Mesenchymal stem cell (in vitro differentiated cells and primary cell): ENCODE measurements at regions not wholly inside any gene's neighbourhood (a gene's known extent, or its start where the extent isn't known, plus 50 kb on each side); places are given as distances from the start of the nearest gene placed in this dataset.
"Not testable (repeated sequence)": the region's sequence is repeated elsewhere in the genome, so short reads cannot be mapped to it uniquely, and the experiment has no call there.

Experiments
- DNase-seq: peaks from one replicate; pipeline ENCODE4 v3.0.0-alpha.2; 2013
- H2AFZ ChIP-seq: one replicate; pipeline ENCODE4 v1.6.1; 2013; ENCODE audit warnings: low read depth, mild to moderate bottlenecking, control low read depth, inconsistent platforms, low read length, moderate library complexity
- H2AK5ac ChIP-seq: 2 replicates; pipeline ENCODE4 v1.6.1; 2013; ENCODE audit warnings: low read length, moderate library complexity, mild to moderate bottlenecking, inconsistent platforms; ENCODE audit not compliant: severe bottlenecking
- H2BK120ac ChIP-seq: one replicate; pipeline ENCODE4 v1.6.1; 2013; ENCODE audit warnings: low read depth, mild to moderate bottlenecking, inconsistent platforms, low read length, moderate library complexity
- H2BK12ac ChIP-seq, 2 experiments: one replicate each; pipeline ENCODE4 v1.6.1; 2013; ENCODE audit warnings: inconsistent platforms in 2 of 2, low read length in 2 of 2, mild to moderate bottlenecking in 2 of 2, moderate library complexity in 2 of 2, control low read depth in 1 of 2
- H2BK15ac ChIP-seq: one replicate; pipeline ENCODE4 v1.6.1; 2013; ENCODE audit warnings: mild to moderate bottlenecking, low read depth, inconsistent platforms; ENCODE audit not compliant: poor library complexity, severe bottlenecking
- H2BK5ac ChIP-seq: 2 replicates; pipeline ENCODE4 v1.6.1; 2013; ENCODE audit warnings: low read depth, mild to moderate bottlenecking, low read length, control low read depth, inconsistent platforms; ENCODE audit not compliant: poor library complexity, severe bottlenecking
- H3K14ac ChIP-seq, 2 experiments: one replicate each; pipeline ENCODE4 v1.6.1; 2013; ENCODE audit warnings: inconsistent platforms in 2 of 2, low read length in 2 of 2, control low read depth in 1 of 2, mild to moderate bottlenecking in 1 of 2, moderate library complexity in 1 of 2
- H3K18ac ChIP-seq, 2 experiments: one replicate each; pipeline ENCODE4 v1.6.1; 2013; ENCODE audit warnings: inconsistent platforms in 2 of 2, low read length in 2 of 2, control low read depth in 1 of 2, low read depth in 1 of 2, mild to moderate bottlenecking in 1 of 2
- H3K23ac ChIP-seq, 2 experiments: one replicate each; pipeline ENCODE4 v1.6.1; 2013; ENCODE audit warnings: inconsistent platforms in 2 of 2, low read length in 2 of 2, mild to moderate bottlenecking in 2 of 2, moderate library complexity in 2 of 2, control low read depth in 1 of 2
- H3K27ac ChIP-seq: 2 replicates; pipeline ENCODE4 v1.5.1; 2013; ENCODE audit warnings: mild to moderate bottlenecking, moderate library complexity, low read length, control low read depth, inconsistent platforms; ENCODE audit not compliant: poor library complexity, severe bottlenecking
- H3K27me3 ChIP-seq, 2 experiments: 2 replicates each; pipeline versions ENCODE4 v1.6.1 to v1.7.0; 2013; ENCODE audit warnings: low read length in 2 of 2, mild to moderate bottlenecking in 2 of 2, moderate library complexity in 2 of 2, control low read depth in 1 of 2, inconsistent platforms in 1 of 2; ENCODE audit not compliant: control insufficient read depth in 1 of 2, insufficient read depth in 1 of 2
- H3K36me3 ChIP-seq, 2 experiments: 2 replicates each; pipeline versions ENCODE4 v1.6.1 to v1.7.0; 2013; ENCODE audit warnings: low read length in 2 of 2, control low read depth in 1 of 2, inconsistent platforms in 1 of 2, low read depth in 1 of 2, mild to moderate bottlenecking in 1 of 2; ENCODE audit not compliant: insufficient read depth in 2 of 2, control insufficient read depth in 1 of 2
- H3K4ac ChIP-seq, 2 experiments: one replicate each; pipeline ENCODE4 v1.6.1; 2013; ENCODE audit warnings: inconsistent platforms in 2 of 2, low read length in 2 of 2, mild to moderate bottlenecking in 2 of 2, moderate library complexity in 2 of 2, control low read depth in 1 of 2, low read depth in 1 of 2
- H3K4me1 ChIP-seq: 2 replicates; pipeline ENCODE4 v1.6.1; 2013; ENCODE audit warnings: low read depth, low read length, control low read depth; ENCODE audit not compliant: control insufficient read depth, insufficient read depth
- H3K4me2 ChIP-seq: 2 replicates; pipeline ENCODE4 v1.6.1; 2013; ENCODE audit warnings: low read length, mild to moderate bottlenecking, inconsistent platforms; ENCODE audit not compliant: poor library complexity, severe bottlenecking
- H3K4me3 ChIP-seq, 2 experiments: 2 replicates each; pipeline versions ENCODE4 v1.5.1 to v1.7.0; 2013; ENCODE audit warnings: low read length in 2 of 2, mild to moderate bottlenecking in 2 of 2, control low read depth in 1 of 2, low read depth in 1 of 2; ENCODE audit not compliant: insufficient read depth in 1 of 2
- H3K79me1 ChIP-seq: replicated peaks from 2 replicates; pipeline ENCODE4 v1.6.1; 2013; ENCODE audit warnings: mild to moderate bottlenecking, control low read depth, low read length, inconsistent platforms; ENCODE audit not compliant: poor library complexity, severe bottlenecking
- H3K9ac ChIP-seq: 2 replicates; pipeline ENCODE4 v1.7.0; 2013; ENCODE audit warnings: mild to moderate bottlenecking, low read length, moderate library complexity
- H3K9me3 ChIP-seq: 2 replicates; pipeline ENCODE4 v1.7.0; 2013; ENCODE audit warnings: mild to moderate bottlenecking, low read length; ENCODE audit not compliant: control insufficient read depth
- H4K8ac ChIP-seq: one replicate; pipeline ENCODE4 v1.6.1; 2013; ENCODE audit warnings: inconsistent platforms, mild to moderate bottlenecking, low read length, moderate library complexity
- H4K91ac ChIP-seq: one replicate; pipeline ENCODE4 v1.6.1; 2013; ENCODE audit warnings: mild to moderate bottlenecking, low read length, inconsistent platforms
- WGBS: methylation state at CpG from one replicate; pipeline ENCODE4 v1.1.7; 2013; ENCODE audit warnings: mixed read lengths; 5-methylcytosine and 5-hydroxymethylcytosine counted together

DNA sequence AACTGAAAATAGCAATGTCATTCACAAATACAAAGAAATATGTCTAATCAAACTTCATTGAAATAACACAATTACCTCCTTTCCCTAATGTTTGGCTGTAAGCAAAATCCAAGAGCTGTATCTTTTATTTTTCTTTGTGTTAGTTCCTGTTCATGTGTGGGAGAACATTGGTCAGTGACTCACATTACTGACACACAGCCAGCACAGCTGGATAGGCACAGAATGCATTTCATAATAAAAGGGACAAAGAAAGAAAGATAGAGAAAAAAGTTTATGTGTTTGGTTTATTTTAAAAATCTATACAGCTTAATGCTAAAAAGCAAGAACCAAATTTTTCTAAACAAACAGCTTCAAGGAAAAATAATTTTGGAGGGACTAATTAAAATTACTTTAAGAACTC, 185.6 kb upstream of the COL3A1 start:
- no peak overlapping the region for H2BK12ac ChIP-seq
- H2AK5ac ChIP-seq = no peak overlapping the region
- no peaks in the 10 kb centered on the region for H3K27me3 ChIP-seq
- no peak overlapping the region for H4K8ac ChIP-seq
- H2BK15ac ChIP-seq = no peak overlapping the region
- H3K18ac ChIP-seq = no peak overlapping the region
- H3K14ac ChIP-seq = no peak overlapping the region
- peak; percentile 87 for DNase-seq
- peak overlapping the region; percentile 87 for H3K9ac ChIP-seq
- no peaks in the 10 kb centered on the region for H3K9me3 ChIP-seq
- no peak overlapping the region for H4K91ac ChIP-seq
- no peak overlapping the region for H2AFZ ChIP-seq
- no peak overlapping the region for H2BK5ac ChIP-seq
- H2BK120ac ChIP-seq = no peak overlapping the region
- no peak overlapping the region for H3K4me2 ChIP-seq
- no peak overlapping the region for H3K4ac ChIP-seq
- H3K4me1 ChIP-seq = no peaks in the 10 kb centered on the region
- H3K27ac ChIP-seq = peak overlapping the region; percentile 43
- no peaks in the 10 kb centered on the region for H3K36me3 ChIP-seq
- H3K4me3 ChIP-seq = peak overlapping the region in 1 of 2 experiments; percentile 73
- no peaks in the 10 kb centered on the region for H3K79me1 ChIP-seq
- H3K23ac ChIP-seq = no peak overlapping the region

- H4K91ac ChIP-seq = no peak overlapping the region
- WGBS = no CpG with 5 or more reads among the region's 1 CpG
- no peak overlapping the region for H3K23ac ChIP-seq
- H3K27me3 ChIP-seq = no peaks in the 10 kb centered on the region
- no peak overlapping the region for H2BK120ac ChIP-seq
- peak overlapping the region; percentile 75 for H2AK5ac ChIP-seq
- no peak overlapping the region for H3K18ac ChIP-seq
- H3K4ac ChIP-seq = peak overlapping the region; percentile 35 to 51
- H3K4me1 ChIP-seq = no peaks in the 10 kb centered on the region
- no peak overlapping the region for H3K4me2 ChIP-seq
- H2BK12ac ChIP-seq = no peak overlapping the region
- no peaks in the 10 kb centered on the region for H3K36me3 ChIP-seq
- H3K79me1 ChIP-seq = no peaks in the 10 kb centered on the region
- no peak overlapping the region for H2BK15ac ChIP-seq
- H3K9me3 ChIP-seq = no peaks in the 10 kb centered on the region
- H4K8ac ChIP-seq = no peak overlapping the region
- no peak overlapping the region for H2BK5ac ChIP-seq
- DNase-seq = no peak
- no peak overlapping the region for H3K14ac ChIP-seq
- no peak overlapping the region for H2AFZ ChIP-seq
- H3K9ac ChIP-seq = peak overlapping the region; percentile 49
- no peak overlapping the region for H3K27ac ChIP-seq
- peak overlapping the region in 1 of 2 experiments; percentile 67 for H3K4me3 ChIP-seq
These were observed 184.2 kb upstream of the COL3A1 start for GRCh38 chr2:188789951-188790350.

DNA sequence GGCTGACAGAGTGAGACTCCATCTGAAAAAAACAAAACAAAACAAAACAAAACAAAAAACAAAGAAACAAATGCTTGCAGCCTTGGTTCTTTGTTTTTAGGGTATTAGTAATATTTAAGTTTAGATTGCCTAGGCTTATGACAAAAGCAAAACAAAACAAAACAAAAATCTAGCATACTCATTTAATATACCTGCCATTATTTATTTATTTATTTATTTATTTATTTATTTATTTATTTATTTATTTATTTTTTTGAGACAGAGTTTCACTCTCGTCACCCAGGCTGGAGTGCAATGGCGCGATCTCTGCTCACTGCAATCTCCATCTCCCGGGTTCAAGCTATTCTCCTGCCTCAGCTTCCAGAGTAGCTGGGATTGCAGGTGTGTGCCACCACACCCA, 179.7 kb upstream of the COL3A1 start:
- not testable (repeated sequence) for H3K4me2 ChIP-seq, H2AFZ ChIP-seq, H3K18ac ChIP-seq, H2AK5ac ChIP-seq, H2BK15ac ChIP-seq, H3K79me1 ChIP-seq, H3K9me3 ChIP-seq, DNase-seq, H2BK120ac ChIP-seq, H3K23ac ChIP-seq, H3K4ac ChIP-seq, H3K14ac ChIP-seq, H3K4me1 ChIP-seq, H3K36me3 ChIP-seq, H2BK5ac ChIP-seq, H2BK12ac ChIP-seq, H3K27ac ChIP-seq, H3K27me3 ChIP-seq, H4K91ac ChIP-seq, H3K9ac ChIP-seq, H4K8ac ChIP-seq, H3K4me3 ChIP-seq
- 100% methylated on average over 4 of the region's 4 CpGs for WGBS

- Histone ChIP-seq H3K4ac (no peak overlapping the region), H3K23ac (no peak overlapping the region), H2BK15ac (no peak overlapping the region), H3K9ac (no peak overlapping the region), H2BK12ac (no peak overlapping the region), H2AK5ac (no peak overlapping the region), H3K18ac (no peak overlapping the region), H4K8ac (no peak overlapping the region), H4K91ac (no peak overlapping the region), H2BK5ac (no peak overlapping the region), H3K4me3 (no peak overlapping the region), H3K27ac (no peak overlapping the region), H3K36me3 (no peaks in the 10 kb centered on the region), H3K4me2 (no peak overlapping the region), H3K14ac (no peak overlapping the region), H3K4me1 (no peaks in the 10 kb centered on the region), H3K79me1 (no peaks in the 10 kb centered on the region), H2BK120ac (no peak overlapping the region), H3K9me3 (peaks cover 4% of the 10 kb centered on the region), H2AFZ (no peak overlapping the region), H3K27me3 (no peaks in the 10 kb centered on the region)
- DNase-seq = no peak
These were observed 178.4 kb upstream of the COL3A1 start for GRCh38 chr2:188795762-188796161.
